Astrocyte of the cerebellum (primary cell): ENCODE measurements at regions not wholly inside any gene's neighbourhood (a gene's known extent, or its start where the extent isn't known, plus 50 kb on each side); places are given as distances from the start of the nearest gene placed in this dataset.

Experiments used
- DNase-seq: peaks from one replicate; pipeline ENCODE4 v3.0.0-alpha.2; 2011; ENCODE audit warnings: low read depth
- H3K4me3 ChIP-seq: 2 replicates; pipeline ENCODE4 v1.5.1; 2011; ENCODE audit warnings: mild to moderate bottlenecking, low read depth, low read length, moderate library complexity
- in situ Hi-C: cut with HindIII; loops from 2 replicates; pipeline ENCODE4 v1.10.0; 2017; ENCODE audit warnings: low sequenced_read_pairs
- TF ChIP-seq, protein P1 (sequence below): IDR thresholded peaks from 2 replicates; pipeline ENCODE4 v1.5.1; 2012; ENCODE audit warnings: low read length, low read depth, moderate library complexity, mild to moderate bottlenecking; ENCODE audit errors: missing control alignments

DNA sequence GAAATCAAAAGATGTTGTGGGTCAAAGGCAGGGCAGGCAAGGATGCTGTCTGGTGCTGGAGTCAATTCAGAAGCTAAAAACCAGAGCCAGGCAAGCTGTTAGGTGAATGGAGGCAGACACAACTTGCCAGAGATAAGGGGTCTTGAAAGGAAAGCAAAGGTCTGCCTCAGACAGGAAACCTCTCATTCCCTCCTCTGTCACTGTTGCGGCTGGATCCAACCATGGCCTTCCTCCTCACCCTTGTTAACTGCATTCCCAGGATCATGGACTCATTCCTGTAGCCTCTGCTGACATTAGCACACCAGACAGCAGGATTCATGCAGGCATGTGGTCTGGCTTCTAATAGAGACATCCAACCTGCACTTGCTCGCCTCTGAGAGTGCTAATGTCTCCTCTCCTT is 186.7 kb upstream of the HS3ST3A1 start:
- no peak for DNase-seq
- H3K4me3 ChIP-seq: no peak overlapping the region
- TF ChIP-seq, protein P1, sequence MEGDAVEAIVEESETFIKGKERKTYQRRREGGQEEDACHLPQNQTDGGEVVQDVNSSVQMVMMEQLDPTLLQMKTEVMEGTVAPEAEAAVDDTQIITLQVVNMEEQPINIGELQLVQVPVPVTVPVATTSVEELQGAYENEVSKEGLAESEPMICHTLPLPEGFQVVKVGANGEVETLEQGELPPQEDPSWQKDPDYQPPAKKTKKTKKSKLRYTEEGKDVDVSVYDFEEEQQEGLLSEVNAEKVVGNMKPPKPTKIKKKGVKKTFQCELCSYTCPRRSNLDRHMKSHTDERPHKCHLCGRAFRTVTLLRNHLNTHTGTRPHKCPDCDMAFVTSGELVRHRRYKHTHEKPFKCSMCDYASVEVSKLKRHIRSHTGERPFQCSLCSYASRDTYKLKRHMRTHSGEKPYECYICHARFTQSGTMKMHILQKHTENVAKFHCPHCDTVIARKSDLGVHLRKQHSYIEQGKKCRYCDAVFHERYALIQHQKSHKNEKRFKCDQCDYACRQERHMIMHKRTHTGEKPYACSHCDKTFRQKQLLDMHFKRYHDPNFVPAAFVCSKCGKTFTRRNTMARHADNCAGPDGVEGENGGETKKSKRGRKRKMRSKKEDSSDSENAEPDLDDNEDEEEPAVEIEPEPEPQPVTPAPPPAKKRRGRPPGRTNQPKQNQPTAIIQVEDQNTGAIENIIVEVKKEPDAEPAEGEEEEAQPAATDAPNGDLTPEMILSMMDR: no peak
- in situ Hi-C loops: no loop called here

DNA sequence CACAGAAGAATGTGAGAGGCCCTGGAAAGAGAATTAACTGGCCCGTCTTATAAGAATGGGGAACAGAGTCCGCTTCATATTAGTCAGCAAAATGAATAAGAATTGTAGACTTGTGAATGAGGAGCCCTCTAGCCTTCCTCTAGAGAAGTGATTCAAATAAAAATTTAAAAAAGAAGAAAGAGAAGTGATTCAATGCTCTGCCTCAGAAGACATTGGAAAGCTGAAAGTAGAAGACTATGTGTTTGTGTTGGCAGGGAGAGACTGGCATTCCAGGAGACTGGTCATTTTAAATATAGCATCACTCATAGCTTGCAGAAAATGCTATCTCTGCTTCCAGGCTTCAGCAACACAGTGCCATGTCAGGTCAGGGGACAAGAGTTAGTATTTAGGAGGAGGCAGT is 190.6 kb upstream of the HS3ST3A1 start:
- TF ChIP-seq, protein P1: no peak
- in situ Hi-C loops: no loop called here
- peak; percentile 18 for DNase-seq
- no peak overlapping the region for H3K4me3 ChIP-seq

DNA sequence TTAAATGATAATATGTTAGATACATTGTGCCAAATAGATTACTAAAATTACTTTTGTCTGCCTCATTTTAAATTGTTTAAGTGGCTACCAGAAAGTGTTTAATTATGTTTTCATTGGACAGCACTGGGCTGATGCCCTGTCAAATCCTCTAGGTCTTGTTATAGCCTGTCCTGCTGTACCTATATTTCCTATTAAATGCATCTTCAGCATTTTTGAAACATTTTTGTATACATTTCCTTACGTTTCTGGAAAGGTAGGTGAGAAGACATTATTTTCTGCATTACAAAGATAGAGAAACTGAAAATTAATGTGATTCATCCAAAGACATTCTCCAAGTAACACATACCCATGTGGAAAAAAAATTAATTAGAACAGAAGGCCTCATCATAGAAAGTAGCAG is 192.2 kb upstream of the HS3ST3A1 start:
- DNase-seq: no peak
- TF ChIP-seq, protein P1: no peak
- H3K4me3 ChIP-seq: no peak overlapping the region
- in situ Hi-C loops: no loop called here

DNA sequence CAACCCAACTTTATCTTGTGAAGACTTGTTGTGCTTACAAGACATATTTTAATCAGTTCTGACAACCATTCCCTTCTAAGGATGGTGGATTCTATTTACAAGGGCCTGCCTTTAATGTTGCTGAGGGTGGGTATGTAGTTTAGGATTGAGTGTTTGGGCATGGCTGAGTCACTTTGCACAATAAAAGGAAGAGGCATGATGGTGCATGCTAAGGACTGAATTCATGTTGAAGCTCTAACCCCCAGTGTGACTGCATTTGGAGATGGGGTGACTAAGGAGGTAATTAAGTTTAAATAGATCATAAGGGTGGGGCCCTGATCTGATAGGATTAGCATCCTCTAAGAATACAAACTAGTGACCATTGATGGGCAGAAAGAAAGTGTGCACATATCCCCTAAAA is 196.1 kb upstream of the HS3ST3A1 start:
- TF ChIP-seq, protein P1: no peak
- no peak for DNase-seq
- in situ Hi-C loops: no loop called here
- H3K4me3 ChIP-seq: no peak overlapping the region

DNA sequence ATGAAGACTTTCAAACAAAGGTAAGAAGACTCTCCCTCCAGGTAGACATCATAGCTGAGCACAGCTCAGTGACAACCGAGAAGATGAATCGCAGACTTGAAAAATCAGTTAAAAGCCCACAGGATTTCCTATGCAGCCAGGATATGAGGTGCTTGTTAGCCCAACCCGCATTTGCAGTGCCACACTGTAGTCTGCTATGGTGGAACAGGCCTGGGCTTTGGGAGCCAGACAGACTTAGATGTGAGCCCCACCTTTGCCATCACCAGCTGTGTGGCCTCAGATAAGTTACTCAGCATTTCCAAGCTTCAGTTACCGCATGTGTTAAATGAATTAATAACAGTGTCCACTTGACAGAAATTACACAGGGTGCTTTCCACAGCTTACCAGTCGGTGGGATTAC is 204.4 kb upstream of the HS3ST3A1 start:
- H3K4me3 ChIP-seq: no peak overlapping the region
- TF ChIP-seq, protein P1: no peak
- no peak for DNase-seq
- in situ Hi-C loops: no loop called here

DNA sequence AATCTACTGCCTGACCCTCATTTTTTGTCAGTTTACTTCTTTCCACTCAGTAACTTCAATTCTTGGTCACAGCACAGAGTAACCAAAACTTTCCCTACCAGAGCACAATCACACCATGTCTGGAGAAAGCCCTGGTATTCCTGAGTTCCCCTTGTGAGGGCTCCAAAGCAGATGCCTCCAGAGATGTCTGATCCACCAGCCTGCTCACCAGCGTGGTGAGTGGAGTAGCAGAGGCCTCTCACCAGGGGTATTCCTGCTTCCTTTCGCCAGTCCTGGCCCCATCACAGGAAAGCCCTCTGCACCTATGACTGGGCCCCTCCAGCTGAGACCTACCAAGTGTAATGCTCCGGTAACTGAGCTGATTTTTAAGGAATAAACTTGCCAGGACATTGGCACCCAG is 205.4 kb upstream of the HS3ST3A1 start:
- in situ Hi-C loops: no loop called here
- DNase-seq: no peak
- TF ChIP-seq, protein P1: no peak

DNA sequence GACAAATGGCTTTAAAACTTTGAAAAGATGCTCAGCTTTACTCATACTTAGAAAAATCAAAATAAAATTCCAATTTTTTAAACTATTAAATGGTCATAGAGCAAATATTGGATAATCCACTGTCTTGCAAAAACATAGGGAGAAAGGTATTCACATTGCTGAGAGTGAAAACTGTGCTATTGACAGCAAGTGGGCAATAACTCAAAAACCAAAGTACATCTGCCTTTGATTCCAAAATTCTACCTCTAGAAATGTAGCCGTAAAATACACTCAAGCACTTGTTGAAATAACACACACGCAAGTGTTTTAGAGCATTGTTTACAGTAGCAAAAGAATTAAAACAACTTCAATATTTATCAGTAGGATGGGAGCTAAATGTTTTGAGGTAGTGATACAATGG is 210.6 kb upstream of the HS3ST3A1 start:
- no peak for DNase-seq
- in situ Hi-C loops: no loop called here
- TF ChIP-seq, protein P1: no peak
- H3K4me3 ChIP-seq: no peak overlapping the region

More for the DNA sequence above, 205.4 kb upstream of the HS3ST3A1 start:
- no peak overlapping the region for H3K4me3 ChIP-seq
